Small intestine (tissue), 7 donors: ENCODE measurements at regions not wholly inside any gene's neighbourhood (a gene's known extent, or its start where the extent isn't known, plus 50 kb on each side); places are given as distances from the start of the nearest gene placed in this dataset.
A peak's percentile ranks its signal among the peaks of the same experiment; 100 is the strongest.

Experiments used
- DNase-seq, 2 donors: peaks; one replicate each; pipeline versions ENCODE4 v3.0.0 to v3.0.0-alpha.2; 2013
- FAIRE-seq: peaks from 2 replicates; lab custom pipeline; 2012; peaks lifted over from hg19 to GRCh38; lab: Jason Lieb, UNC
- H3K27ac ChIP-seq, 3 donors: one replicate each; pipeline ENCODE4 v1.5.1; 2013; ENCODE audit warnings: low read length in 2 of 3, mild to moderate bottlenecking in 2 of 3, control low read depth in 1 of 3, inconsistent platforms in 1 of 3, low read depth in 1 of 3, moderate library complexity in 1 of 3
- H3K27me3 ChIP-seq, 3 donors: one replicate each; pipeline ENCODE4 v1.6.1; 2013; ENCODE audit warnings: low read length in 3 of 3, inconsistent platforms in 1 of 3; ENCODE audit not compliant: control insufficient read depth in 3 of 3, insufficient read depth in 3 of 3
- H3K36me3 ChIP-seq, 3 donors: one replicate each; pipeline ENCODE4 v1.6.1; 2013; ENCODE audit warnings: low read length in 3 of 3, inconsistent platforms in 1 of 3, low read depth in 1 of 3, mild to moderate bottlenecking in 1 of 3, moderate library complexity in 1 of 3; ENCODE audit not compliant: control insufficient read depth in 3 of 3, insufficient read depth in 2 of 3
- H3K4me1 ChIP-seq, 3 donors: one replicate each; pipeline ENCODE4 v1.6.1; 2013; ENCODE audit warnings: low read length in 2 of 3, inconsistent platforms in 1 of 3, low read depth in 1 of 3, mild to moderate bottlenecking in 1 of 3, moderate library complexity in 1 of 3; ENCODE audit not compliant: control insufficient read depth in 3 of 3, insufficient read depth in 2 of 3
- H3K4me3 ChIP-seq, 3 donors: one replicate each; pipeline ENCODE4 v1.5.1; 2013; ENCODE audit warnings: low read length in 3 of 3, control low read depth in 1 of 3, inconsistent platforms in 1 of 3, low read depth in 1 of 3, mild to moderate bottlenecking in 1 of 3, moderate library complexity in 1 of 3
- H3K9me3 ChIP-seq, 2 donors: one replicate each; pipeline ENCODE4 v1.6.1; 2013; ENCODE audit warnings: low read depth in 1 of 2, low read length in 1 of 2; ENCODE audit not compliant: control insufficient read depth in 2 of 2, insufficient read depth in 1 of 2
- WGBS, 3 donors: extraction: QIAGEN DNeasy Blood & Tissue Kit; methylation state at CpG; one replicate each; pipeline ENCODE4 v1.1.7; 2013; 5-methylcytosine and 5-hydroxymethylcytosine counted together
- donor health status: healthy with polysubstance abuse.
- donor health status: control.
- donor health status: control.
- donor health status: Bipolar disorder and iron deficiency.
- donor health status: healthy.

DNA sequence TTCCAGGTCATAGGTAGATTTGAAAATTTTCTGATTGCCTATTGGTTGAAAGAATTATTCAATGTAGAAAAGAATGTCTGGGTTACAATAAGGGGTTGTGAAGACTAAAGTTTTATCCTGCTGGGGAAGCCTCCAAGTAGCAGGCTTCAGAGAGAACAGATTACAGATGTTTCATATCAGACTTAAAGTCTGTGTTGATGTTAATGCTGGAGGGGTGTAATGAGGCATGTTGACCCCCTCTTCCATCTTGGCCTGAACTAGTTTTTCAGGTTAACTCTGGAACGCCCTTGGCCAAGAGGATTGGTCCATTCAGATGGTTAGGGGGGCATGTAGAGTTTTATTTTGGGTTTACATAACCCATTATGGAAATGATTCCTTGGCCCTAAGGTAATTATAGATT is 356.2 kb downstream of the UTRN start:
- Histone ChIP-seq H3K4me1 (no peaks in the 10 kb centered on the region), H3K27me3 (no peaks in the 10 kb centered on the region), H3K36me3 (no peaks in the 10 kb centered on the region), H3K4me3 (no peak overlapping the region), H3K27ac (no peak overlapping the region), H3K9me3 (no peaks in the 10 kb centered on the region)
- DNase-seq (no peak), FAIRE-seq (no peak)
- WGBS, 3 donors = 84 to 88% (median 86%) methylated on average over 1 of the region's 1 CpG

- Histone ChIP-seq H3K36me3 (no peaks in the 10 kb centered on the region), H3K4me1 (peaks cover 0 to 2% (median 0%) of the 10 kb centered on the region in 3 donors), H3K27me3 (no peaks in the 10 kb centered on the region), H3K4me3 (no peak overlapping the region), H3K27ac (no peak overlapping the region), H3K9me3 (no peaks in the 10 kb centered on the region)
- WGBS, 3 donors = 76 to 93% (median 85%) methylated on average over 1 of the region's 1 CpG
- FAIRE-seq = no peak
- DNase-seq = no peak
Measured at GRCh38 chr6:144644776-144645175, 359.6 kb downstream of the UTRN start.

- no peak overlapping the region for H3K27ac ChIP-seq
- H3K36me3 ChIP-seq = no peaks in the 10 kb centered on the region
- peaks cover 0 to 2% (median 0%) of the 10 kb centered on the region in 3 donors for H3K4me1 ChIP-seq
- H3K4me3 ChIP-seq = no peak overlapping the region
- no peaks in the 10 kb centered on the region for H3K9me3 ChIP-seq
- 90 to 96% (median 95%) methylated on average over 4 of the region's 4 CpGs for WGBS, 3 donors
- no peak for FAIRE-seq
- no peaks in the 10 kb centered on the region for H3K27me3 ChIP-seq
- DNase-seq = no peak
Measured at GRCh38 chr6:144646093-144647056, 361.2 kb downstream of the UTRN start.

- Histone ChIP-seq H3K4me3 (no peak overlapping the region), H3K27ac (no peak overlapping the region), H3K4me1 (peaks cover 0 to 8% (median 2%) of the 10 kb centered on the region in 3 donors), H3K36me3 (no peaks in the 10 kb centered on the region), H3K9me3 (no peaks in the 10 kb centered on the region), H3K27me3 (no peaks in the 10 kb centered on the region)
- 90 to 92% (median 90%) methylated on average over 6 of the region's 6 CpGs for WGBS, 3 donors
- DNase-seq (no peak), FAIRE-seq (no peak)
Measured at GRCh38 chr6:144647406-144647964, 362.4 kb downstream of the UTRN start.

- Histone ChIP-seq H3K4me3 (no peak overlapping the region), H3K9me3 (no peaks in the 10 kb centered on the region), H3K27ac (no peak overlapping the region), H3K36me3 (no peaks in the 10 kb centered on the region), H3K27me3 (no peaks in the 10 kb centered on the region), H3K4me1 (peaks cover 0 to 8% (median 2%) of the 10 kb centered on the region in 3 donors)
- peak in 1 of 2 donors; percentile 6 for DNase-seq
- no peak for FAIRE-seq
- 45 to 62% (median 52%) methylated on average over 3 of the region's 3 CpGs for WGBS, 3 donors
Measured at GRCh38 chr6:144647971-144648651, 363.0 kb downstream of the UTRN start.

DNA sequence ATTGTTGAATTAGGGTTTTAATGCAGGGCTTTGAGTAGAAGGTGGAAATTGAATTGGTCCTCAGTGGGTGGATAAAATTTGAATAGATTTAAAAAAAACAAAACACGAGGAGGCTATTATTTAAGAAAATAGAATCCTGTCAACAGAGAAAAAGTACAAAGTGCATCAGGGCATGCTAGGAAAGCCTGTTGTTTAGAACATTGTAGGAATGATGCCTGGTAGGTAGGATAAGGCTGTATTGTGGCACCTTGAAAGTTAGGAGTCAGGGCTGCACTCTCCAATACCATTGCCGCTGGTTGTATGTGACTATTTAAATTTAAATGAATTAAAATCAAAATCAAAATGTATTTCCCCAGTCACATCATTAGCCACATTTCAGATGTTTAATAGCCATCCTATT is 363.9 kb downstream of the UTRN start:
- H3K9me3 ChIP-seq = no peaks in the 10 kb centered on the region
- FAIRE-seq (no peak), DNase-seq (no peak)
- WGBS, 3 donors = 57 to 77% (median 74%) methylated on average over 2 of the region's 2 CpGs
- H3K27ac ChIP-seq = no peak overlapping the region
- H3K27me3 ChIP-seq = no peaks in the 10 kb centered on the region
- H3K4me1 ChIP-seq = peaks cover 0 to 8% (median 5%) of the 10 kb centered on the region in 3 donors
- H3K36me3 ChIP-seq = no peaks in the 10 kb centered on the region
- no peak overlapping the region for H3K4me3 ChIP-seq

- FAIRE-seq = peak; percentile 23
- Histone ChIP-seq H3K36me3 (no peaks in the 10 kb centered on the region), H3K4me3 (no peak overlapping the region), H3K27ac (no peak overlapping the region), H3K27me3 (no peaks in the 10 kb centered on the region), H3K9me3 (no peaks in the 10 kb centered on the region), H3K4me1 (peaks cover 0 to 8% (median 7%) of the 10 kb centered on the region in 3 donors)
- DNase-seq = peak; percentile 57 to 66
- 23 to 66% (median 36%) methylated on average over 3 of the region's 3 CpGs for WGBS, 3 donors
Measured at GRCh38 chr6:144651234-144651633, 366.1 kb downstream of the UTRN start.

- Histone ChIP-seq H3K4me1 (peaks cover 0 to 8% (median 7%) of the 10 kb centered on the region in 3 donors), H3K27ac (no peak overlapping the region), H3K27me3 (no peaks in the 10 kb centered on the region), H3K4me3 (no peak overlapping the region), H3K9me3 (no peaks in the 10 kb centered on the region), H3K36me3 (no peaks in the 10 kb centered on the region)
- WGBS, 3 donors = 26 to 68% (median 50%) methylated on average over 9 of the region's 9 CpGs
- FAIRE-seq (no peak), DNase-seq (no peak)
Measured at GRCh38 chr6:144652292-144652891, 367.3 kb downstream of the UTRN start.
